Suprapubic skin (tissue), 4 donors: ENCODE measurements at regions not wholly inside any gene's neighbourhood (a gene's known extent, or its start where the extent isn't known, plus 50 kb on each side); places are given as distances from the start of the nearest gene placed in this dataset.

Experiments used
- POLR2A ChIP-seq, 2 donors: fragments of 450-650 bp; IDR thresholded peaks; one replicate each; pipeline ENCODE4 v1.6.1; 2017; ENCODE audit warnings: antibody characterized with exemption in 2 of 2, mild to moderate bottlenecking in 2 of 2, moderate library complexity in 2 of 2
- POLR2AphosphoS5 ChIP-seq, 3 donors: sonication (generic); formaldehyde crosslinking; IDR thresholded peaks; one replicate each; pipeline ENCODE4 v1.6.1; 2017; ENCODE audit warnings: antibody characterized with exemption in 3 of 3
- TF ChIP-seq, protein P1 (sequence below), 2 donors: fragments of 200-600 bp in 1 of 2; fragments of 450-650 bp in 1 of 2; sonication (generic) in 1 of 2; IDR thresholded peaks; one replicate each; pipeline ENCODE4 v1.5.1; 2016 to 2019; ENCODE audit warnings: antibody characterized with exemption in 2 of 2, mild to moderate bottlenecking in 1 of 2, moderate library complexity in 1 of 2

GRCh38 chr14:38342803-38343202, 86.9 kb upstream of the CLEC14A start:
- TF ChIP-seq, protein P1, sequence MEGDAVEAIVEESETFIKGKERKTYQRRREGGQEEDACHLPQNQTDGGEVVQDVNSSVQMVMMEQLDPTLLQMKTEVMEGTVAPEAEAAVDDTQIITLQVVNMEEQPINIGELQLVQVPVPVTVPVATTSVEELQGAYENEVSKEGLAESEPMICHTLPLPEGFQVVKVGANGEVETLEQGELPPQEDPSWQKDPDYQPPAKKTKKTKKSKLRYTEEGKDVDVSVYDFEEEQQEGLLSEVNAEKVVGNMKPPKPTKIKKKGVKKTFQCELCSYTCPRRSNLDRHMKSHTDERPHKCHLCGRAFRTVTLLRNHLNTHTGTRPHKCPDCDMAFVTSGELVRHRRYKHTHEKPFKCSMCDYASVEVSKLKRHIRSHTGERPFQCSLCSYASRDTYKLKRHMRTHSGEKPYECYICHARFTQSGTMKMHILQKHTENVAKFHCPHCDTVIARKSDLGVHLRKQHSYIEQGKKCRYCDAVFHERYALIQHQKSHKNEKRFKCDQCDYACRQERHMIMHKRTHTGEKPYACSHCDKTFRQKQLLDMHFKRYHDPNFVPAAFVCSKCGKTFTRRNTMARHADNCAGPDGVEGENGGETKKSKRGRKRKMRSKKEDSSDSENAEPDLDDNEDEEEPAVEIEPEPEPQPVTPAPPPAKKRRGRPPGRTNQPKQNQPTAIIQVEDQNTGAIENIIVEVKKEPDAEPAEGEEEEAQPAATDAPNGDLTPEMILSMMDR (IDR thresholded peaks at IDR 0.05), result no peak
- TF ChIP-seq POLR2A (IDR thresholded peaks at IDR 0.05), result no peak
- no peak for TF ChIP-seq POLR2AphosphoS5 (IDR thresholded peaks at IDR 0.05)
